Esophagus mucosa (tissue), 1 donor: ENCODE measurements at regions not wholly inside any gene's neighbourhood (a gene's known extent, or its start where the extent isn't known, plus 50 kb on each side); places are given as distances from the start of the nearest gene placed in this dataset.
"Not testable (repeated sequence)": the region's sequence is repeated elsewhere in the genome, so short reads cannot be mapped to it uniquely, and the experiment has no call there.

Experiments used
- ATAC-seq: fragments of 200-7000 bp; cut with Tn5 transposase; one replicate; pipeline ENCODE4 v1.9.1; 2020
- donor health status: DM: yes; HTN: yes; CAD: no.

DNA sequence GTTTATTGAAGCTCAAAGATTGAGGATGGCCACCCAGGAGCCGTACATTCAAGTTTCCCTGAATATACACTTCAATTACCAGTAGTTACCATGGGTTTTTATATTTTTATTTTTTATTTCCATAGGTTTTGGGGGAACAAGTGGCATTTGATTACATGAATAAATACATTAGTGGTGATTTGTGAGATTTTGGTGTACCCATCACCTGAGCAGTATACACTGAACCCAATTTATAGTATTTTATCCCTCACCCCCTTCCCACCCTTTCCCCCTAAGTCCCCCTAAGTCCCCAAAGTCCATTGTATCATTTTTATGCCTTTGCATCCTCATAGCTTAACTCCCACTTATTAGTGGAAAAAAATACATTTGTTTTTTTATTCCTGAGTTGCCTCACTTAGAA, 791.4 kb downstream of the BRINP3 start:
- ATAC-seq = no peak

DNA sequence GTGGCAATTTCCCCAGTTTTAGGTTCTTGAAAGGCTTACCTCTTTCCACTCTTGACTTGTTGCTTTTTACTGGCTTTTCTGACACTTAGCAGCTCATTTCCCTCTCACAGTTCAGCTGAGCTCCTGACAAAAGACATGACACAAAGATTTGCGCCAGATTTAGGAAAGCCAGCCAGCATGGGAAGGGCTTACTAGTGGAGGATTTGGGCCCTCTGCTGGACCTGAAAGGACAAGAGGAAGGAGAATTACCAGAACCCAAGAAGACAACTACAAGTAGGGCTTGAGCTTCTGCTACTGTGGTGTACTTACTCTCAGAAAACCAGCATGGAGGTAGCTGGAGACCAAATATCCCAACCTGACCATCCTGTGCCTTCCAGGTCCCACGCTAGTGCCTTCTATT, 784.5 kb downstream of the BRINP3 start:
- no peak for ATAC-seq

DNA sequence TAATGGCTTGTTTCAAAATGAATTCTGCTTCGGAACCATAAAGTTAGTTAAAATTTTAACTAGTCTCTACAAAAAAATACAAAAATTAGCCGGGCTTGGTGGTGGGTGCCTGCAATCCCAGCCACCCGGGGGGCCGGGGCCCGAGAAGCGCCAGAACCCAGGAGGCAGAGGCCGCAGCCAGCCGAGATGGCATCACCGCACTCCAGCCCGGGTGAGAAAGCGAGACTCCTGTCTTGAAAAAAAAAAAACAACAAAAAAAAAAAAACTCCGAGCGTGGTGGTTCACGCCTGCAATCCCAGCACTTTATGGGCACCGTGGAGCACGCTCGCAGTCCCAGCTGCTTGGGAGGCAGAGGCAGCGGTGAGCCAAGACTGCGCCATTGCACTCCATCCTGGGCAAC, 781.4 kb downstream of the BRINP3 start:
- ATAC-seq = no peak

DNA sequence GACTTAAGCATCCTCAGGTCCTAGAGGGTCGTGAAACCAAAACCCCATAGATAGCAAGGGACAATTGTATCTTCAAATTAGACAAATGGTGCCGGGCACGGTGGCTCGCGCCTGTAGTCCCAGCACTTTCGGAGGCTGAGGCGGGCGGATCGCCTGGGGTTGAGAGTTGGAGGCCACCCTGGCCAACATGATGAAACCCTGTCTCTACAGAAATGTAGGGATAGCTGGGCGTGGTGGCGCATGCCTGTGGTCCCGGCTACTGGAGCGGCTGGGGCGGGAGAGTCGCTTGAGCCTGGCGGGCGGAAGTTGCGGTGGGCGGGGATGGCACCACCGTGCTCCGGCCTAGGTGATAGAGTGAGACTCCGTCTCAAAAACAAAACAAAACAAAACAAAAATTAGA, 780.6 kb downstream of the BRINP3 start:
- ATAC-seq = no peak

DNA sequence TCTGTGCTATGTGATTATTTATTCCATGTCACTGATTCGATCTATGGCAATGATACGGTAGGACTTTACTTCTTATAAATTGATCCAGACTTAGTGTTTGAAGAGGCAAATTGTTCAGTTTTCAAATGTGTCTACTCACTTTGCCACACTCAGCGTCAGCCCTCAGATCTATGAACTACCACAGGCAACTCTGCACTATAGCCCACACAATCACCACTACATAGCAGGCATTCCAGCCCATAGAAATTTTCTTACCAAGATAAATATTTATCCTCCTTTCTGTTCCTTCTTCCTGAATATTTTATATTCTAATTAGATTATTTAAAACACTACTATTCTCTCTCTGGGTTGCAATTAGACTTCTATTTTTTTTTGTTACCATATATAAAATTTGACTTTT, 776.1 kb downstream of the BRINP3 start:
- ATAC-seq = no peak

DNA sequence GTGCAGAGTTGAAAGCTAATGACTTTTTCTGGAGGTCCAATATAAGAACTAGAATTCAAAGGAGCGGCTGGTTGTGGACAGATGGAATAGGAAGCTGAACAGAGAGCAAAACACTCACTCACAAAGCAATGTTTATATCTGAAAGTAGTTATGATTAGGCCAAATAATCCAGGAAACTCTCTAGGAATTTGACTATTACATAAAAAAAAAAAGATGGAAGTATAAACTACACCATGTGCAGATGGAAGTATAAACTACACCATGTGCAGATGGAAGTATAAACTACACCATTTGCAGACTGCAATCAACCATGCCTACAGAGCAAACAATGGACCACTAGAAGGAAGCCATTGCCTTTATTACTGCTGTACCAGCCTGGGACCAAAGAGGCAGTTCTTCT, 771.1 kb downstream of the BRINP3 start:
- no peak for ATAC-seq

DNA sequence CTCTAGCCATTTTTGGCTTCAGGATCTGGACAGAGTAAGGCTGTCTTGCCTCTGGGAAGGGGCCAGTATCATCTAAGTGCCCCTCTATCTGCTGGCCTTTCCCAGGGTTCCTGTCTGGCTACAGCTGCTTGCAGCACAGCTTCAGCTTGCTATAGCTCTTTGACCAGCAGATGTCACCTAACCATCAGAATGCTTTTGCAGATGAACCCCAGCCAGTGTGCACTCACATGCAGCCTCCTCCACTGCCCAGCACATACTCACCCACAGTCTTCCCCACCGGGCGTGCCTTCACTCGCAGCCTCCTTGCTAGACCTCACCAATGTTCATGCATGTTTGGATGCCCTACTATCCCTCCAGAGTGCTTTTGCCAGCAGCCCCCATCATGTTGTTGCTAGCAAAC, 769.0 kb downstream of the BRINP3 start:
- no peak for ATAC-seq

DNA sequence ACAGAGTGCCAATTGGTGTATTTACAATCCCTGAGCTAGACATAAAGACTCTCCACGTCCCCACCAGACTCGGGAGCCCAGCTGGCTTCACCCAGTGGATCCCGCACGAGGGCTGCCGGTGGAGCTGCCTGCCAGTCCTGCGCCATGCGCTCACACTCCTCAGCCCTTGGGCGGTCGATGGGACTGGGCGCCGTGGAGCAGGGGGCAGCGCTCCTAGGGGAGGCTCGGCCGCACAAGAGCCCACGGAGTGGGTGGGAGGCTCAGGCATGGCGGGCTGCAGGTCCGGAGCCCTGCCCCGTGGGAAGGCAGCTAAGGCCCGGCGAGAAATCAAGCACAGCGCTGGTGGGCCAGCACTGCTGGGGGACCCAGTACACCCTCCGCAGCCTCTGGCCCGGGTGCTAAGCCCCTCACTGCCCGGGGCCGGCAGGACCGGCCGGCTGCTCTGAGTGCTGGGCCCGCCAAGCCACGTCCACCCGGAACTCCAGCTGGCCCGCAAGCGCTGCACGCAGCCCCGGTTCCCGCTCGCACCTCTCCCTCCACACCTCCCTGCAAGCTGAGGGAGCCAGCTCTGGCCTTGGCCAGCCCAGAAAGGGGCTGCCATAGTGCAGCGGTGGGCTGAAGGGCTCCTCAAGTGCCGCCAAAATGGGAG, 759.4 kb downstream of the BRINP3 start:
- ATAC-seq = not testable (repeated sequence)

DNA sequence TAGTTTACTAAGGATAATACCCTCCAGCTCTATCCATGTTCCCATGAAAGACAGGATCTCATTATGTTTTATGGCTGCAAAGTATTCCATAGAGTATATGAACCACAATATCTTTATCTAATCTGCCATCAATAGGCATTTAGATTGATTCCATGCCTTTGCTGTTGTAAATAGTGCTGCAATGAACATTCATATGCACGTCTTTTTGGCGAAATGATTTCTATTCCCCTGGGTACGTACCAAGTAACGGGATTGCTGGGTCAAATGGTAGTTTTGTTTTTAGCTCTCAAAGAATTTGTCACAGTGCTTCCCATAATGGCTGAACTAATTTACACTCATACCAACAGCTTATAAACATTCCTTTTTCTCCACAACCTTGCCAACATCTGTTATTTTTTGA, 750.9 kb downstream of the BRINP3 start:
- no peak for ATAC-seq

DNA sequence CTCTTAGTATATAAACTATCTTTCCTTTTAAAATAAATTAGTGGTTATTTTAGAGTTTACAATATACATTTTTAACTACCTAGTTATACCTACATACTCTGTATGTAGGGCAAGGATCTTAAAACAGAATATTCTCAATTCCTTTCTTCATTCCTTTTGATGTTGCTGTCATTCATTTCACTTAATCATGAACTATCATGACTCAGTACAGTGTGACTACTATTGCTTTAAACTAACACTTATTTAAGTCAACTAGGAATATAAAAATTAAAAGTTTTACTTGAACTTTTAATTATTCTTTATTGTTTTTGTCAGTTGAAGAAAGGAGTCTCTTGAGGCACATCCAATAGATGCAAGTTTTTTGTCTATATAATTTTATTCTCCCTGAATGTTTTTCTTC, 726.4 kb downstream of the BRINP3 start:
- ATAC-seq = no peak

DNA sequence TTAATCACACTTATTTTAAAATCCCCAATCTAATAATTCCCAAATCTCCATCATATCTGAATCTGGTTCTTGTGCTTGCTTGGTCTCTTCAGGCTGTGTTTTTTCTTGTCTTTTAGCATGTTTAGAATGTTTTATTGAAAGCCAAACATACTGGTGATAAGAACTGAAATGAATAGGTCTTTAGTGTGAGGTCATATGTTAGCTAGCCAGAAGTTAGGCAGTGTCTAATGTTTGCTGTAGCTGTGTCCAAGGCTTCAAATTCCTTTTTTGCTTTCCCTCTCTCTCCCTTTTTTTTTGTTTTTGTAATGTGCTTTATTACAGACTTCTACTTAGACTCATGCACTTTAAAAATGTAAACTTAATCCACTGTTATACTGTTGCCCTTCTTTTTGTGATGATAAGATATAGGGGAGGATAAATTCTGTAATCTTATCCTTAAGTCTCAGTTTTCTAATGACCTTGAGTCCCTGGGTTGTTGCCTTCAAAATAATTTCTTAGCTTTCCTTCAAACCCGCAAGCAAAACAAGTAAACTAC, 725.1 kb downstream of the BRINP3 start:
- no peak for ATAC-seq

DNA sequence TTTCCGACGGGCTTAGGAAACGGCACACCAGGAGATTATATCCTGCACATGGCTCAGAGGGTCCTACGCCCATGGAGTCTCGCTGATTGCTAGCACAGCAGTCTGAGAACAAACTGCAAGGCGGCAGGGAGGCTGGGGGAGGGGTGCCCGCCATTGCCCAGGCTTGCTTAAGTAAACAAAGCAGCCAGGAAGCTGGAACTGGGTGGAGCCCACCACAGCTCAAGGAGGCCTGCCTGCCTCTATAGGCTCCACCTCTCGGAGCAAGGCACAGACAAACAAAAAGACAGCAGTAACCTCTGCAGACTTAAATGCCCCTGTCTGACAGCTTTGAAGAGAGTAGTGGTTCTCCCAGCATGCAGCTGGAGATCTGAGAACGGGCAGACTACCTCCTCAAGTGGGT, 722.6 kb downstream of the BRINP3 start:
- ATAC-seq = not testable (repeated sequence)

DNA sequence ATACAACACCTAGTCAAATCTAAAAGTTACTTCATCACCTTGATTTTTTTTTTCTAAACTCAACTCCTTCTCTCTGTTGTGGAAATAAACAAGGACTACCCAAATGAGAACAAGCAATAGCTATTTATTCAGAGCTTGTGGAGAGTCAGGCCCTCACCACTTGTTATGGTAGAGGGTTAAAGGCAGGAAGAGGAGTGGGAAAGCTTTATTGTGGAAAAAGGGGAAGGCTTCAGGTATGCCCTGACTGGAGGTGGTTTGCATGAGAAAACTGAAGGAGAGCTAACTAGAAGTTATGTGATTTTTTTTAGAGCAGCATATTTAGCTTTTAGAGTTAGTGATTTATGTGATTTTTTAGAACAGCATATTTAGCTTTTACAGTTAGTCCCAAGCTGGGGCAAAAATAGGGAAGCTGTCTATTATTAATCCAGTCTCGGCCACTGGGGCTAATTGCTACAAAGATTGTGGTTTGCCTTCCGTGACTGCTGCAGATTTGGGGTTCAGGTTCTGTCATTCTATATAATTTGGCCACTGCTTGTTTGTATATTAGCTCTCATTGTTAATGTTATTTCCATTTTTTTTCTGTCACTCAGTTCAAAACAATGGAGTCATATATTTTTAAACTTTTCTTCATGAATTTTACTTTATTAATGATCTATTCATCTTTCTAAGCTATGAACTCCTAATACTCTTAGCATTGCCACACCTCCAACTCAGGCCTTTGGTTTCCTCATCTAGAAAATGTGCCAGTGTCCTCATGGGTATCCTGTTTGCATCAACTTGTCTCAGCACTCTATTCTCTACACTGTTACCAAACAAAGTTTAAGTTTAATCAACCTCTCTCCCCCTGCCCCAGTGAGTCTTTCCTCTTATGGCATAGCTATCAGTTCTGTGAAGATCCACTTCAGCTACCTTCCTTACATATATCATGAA, 713.0 kb downstream of the BRINP3 start:
- ATAC-seq = no peak

DNA sequence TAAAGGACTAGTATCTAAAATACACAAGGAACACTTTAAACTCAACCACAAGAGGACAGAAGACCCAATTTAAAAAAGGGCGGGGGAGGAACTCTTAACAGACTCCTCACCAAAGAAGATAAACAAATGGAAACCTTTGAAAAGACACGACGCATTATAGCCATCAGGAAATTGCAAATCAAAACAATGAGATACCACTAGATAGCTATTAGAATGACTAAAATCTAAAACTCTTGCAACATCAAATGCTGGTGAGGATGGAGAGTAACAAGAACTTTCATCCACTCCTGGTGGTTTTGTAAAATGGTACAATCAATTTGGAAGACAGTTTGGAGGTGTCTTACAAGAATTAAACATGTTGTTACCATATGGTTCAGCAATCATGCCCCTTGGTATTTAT, 708.2 kb downstream of the BRINP3 start:
- ATAC-seq = no peak

DNA sequence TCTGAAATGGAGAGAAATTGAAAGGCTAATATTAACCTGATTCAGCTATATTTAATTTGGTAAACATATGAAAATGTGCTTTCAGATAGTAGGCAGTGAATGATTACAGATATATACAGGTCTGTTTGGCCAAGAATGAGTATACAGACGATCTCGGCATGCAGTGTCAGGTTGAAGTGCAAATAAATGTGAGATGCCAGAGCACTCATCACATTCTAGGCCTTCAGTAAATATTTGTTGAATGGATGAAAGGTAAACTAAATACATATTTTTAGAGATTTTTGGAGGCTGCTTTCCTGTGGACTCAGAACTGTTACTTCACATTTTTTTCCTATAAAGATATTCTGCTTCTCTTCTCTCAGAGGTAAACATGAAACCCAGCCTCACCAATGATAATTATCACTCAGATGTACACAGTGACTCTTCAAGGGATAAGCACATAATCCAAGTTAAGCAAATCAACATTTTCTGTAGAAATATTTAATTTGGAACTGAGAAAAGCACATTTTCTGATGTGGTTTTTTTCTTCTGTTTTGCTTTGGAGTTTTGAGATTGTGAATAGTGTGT, 702.9 kb downstream of the BRINP3 start:
- no peak for ATAC-seq

DNA sequence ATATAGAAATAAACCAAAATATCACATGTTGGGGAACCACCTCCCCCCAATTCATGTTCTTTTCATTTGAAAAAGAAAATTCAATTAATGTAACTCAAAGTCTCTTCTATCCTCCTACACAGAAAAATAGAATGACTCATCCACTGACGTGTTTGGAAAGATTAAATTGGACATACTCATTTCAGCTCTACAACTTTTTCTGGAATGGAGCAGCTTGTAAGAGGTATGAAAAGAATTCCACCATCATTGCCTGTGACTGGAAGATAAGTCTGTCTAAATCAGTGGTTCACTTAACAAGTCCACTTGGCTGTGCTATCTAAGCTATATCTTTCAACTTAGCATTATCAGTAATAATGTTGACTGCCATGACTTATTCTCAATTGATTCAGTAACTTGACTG, 702.3 kb downstream of the BRINP3 start:
- no peak for ATAC-seq

DNA sequence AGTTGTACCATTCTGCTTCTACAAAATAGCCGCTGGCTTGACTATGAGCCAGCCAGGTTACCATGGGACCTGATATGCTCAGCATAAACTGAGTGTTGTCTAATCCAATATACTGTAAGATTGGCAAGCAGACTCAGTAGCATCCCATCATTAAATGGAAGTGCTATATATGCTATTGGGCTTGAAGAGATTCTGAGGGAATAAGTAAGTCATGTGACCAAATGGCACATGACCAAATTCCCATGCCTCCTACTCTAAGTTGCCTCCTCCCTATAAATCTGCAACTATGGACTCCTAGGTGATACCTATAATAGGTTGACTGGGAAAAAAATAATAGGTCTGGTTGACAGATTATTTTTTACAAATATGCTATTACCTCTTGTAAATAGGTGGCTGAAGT, 698.6 kb downstream of the BRINP3 start:
- no peak for ATAC-seq

DNA sequence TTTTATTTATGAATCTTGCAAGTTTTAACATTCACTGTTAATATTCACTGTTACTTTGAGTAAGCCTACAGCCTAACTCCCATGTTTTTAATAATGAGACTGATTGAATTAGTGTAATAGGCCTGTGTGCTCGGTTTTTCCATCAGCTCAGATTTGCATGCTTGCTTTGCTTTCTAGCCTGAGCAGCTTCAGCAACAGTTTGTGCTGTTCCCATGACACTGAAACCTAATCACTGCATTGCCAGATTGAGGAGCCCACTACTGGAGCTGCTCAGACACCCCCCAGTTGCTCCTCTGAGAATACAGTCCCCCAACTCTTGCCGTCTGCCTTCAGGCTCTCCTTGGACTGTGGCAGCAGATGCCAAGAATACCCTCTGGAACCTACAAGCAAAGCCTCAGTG, 695.4 kb downstream of the BRINP3 start:
- no peak for ATAC-seq

DNA sequence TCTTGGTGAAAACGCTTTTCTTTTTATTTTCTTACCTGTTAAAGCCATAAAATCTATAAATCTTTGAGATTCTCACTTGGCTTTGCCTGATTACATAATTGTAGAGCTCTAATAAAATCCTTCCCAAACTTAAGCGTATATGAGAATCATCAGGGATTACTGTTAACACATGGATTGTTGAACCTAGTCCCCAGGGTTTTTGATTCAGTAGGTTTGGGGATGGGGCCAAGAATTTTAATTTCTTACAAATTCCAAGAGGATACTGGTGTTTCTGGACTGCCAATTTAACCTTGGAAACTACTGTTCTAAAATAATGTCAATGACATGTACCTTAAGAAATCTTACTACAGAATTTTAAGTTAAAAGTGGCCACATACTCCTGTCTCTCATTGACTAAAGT, 694.2 kb downstream of the BRINP3 start:
- no peak for ATAC-seq

DNA sequence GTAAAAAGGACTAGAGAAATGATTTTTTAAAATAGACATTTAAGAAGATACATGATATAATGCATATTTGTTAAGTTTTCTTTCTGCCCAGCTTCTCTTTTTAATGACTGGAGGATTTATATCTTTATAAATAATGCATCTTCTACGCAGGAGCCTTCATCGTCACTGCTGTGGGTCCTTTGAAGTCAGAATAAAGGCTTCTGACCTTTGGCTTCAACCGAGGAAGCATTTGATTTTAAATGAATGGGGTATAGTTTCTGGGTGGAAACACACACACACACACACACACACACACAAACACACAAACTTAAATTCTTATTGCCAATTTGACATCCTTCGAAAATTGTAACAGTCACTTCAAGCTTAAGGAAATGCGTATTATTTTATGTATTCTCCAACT, 690.9 kb downstream of the BRINP3 start:
- no peak for ATAC-seq

DNA sequence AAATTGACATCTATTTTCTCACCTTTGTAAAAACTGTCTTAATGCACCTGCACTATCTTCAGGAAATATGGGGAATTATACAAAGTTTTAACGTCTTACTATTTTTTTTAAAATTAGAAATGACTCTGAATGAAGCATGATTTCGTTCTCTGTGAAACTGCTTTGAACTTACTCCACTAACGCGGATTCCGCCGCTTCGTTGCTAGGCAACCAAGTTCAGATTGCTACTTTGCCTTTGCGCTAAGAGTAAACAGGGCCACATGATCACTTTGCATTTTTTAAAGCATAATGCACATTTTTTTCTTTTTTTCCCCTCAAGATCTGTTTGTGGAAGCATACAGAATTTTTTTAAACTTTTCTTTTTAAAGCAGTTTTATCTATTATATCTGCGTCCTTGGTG, 690.5 kb downstream of the BRINP3 start:
- no peak for ATAC-seq

DNA sequence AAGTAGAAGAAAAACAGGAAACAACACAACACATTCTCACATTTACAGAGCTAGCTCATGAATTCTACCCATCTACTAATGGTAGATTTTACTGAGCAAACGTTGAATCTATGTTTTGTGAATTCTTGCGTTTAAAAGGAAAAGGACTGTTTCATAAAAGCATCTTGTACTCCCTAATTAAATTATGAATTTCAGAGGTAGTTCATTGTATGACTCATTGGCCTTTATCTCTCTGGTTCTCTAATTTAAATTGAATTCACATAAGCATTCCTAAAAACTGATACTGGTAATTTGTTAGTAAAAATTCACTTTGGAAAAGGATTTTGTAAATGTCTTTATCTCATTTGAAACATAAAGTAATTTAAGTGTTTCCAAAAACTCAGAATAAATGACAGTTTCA, 687.3 kb downstream of the BRINP3 start:
- no peak for ATAC-seq

DNA sequence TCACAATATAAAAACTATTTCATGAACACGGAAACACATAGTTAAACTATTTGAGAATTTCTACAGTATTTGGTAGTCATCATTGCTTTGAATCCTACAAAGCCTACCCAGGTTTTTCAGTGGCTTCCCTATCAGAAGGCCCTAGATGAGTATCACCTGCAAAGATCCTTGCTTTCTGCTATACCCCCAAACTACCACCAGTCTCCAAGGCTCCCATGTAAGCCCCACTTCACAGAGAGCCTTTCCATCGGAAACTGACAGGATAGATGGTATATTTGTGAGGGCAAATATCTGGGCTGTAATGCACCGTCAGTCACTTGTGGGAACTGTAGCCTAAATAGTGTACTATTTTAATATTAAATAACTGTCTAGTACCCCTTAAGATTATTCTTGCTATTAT, 674.3 kb downstream of the BRINP3 start:
- no peak for ATAC-seq

DNA sequence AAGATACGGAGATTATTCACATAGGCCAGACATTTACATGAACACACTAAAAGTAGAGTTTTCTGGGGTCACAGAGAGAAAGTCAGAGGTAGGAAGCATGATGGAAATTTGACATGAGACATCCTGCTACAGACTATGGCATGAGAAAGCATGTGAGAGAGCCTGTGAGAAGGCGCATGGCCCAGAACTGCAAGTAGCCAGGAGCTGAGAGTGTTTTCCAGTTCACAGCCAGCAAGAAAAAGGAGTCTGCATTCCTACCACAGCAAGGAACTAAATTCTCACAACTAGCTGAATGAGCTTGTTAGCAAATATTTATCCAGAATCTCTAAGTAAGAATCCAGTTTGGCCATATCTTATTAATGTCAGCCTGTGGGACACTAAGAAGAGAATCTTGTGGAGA, 673.3 kb downstream of the BRINP3 start:
- ATAC-seq = no peak
